GM19023 (cell line): ENCODE measurements at regions not wholly inside any gene's neighbourhood (a gene's known extent, or its start where the extent isn't known, plus 50 kb on each side); places are given as distances from the start of the nearest gene placed in this dataset.

Experiments used
- ATAC-seq: cut with Tn5 transposase; IDR thresholded peaks from one replicate; pipeline ENCODE4 v1.9.1; 2021; ENCODE audit warnings: mild to moderate bottlenecking, moderate library complexity; ENCODE audit not compliant: unreplicated experiment

- ATAC-seq: no peak
Measured at GRCh38 chr3:168341192-168341815, 245.6 kb upstream of the GOLIM4 start.

DNA sequence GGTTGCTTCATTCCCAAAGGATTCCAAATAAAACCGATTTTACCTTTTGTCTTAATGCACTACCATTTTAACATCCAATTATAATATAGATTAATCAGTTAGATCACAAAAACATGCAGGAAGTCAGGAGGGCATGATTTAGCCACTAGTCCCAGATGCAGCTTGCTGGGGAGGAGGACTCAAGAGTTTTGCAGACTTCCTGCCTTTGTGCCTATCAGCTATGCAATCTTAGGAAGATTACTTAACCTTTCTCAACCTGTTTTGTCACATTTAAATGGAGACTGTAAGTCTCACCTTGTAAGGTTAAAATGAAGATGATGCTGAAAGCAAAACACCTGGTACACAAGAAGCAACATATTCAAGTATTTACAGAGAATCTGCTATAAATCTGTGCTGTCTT lies 242.4 kb upstream of the GOLIM4 start:
- ATAC-seq: no peak

DNA sequence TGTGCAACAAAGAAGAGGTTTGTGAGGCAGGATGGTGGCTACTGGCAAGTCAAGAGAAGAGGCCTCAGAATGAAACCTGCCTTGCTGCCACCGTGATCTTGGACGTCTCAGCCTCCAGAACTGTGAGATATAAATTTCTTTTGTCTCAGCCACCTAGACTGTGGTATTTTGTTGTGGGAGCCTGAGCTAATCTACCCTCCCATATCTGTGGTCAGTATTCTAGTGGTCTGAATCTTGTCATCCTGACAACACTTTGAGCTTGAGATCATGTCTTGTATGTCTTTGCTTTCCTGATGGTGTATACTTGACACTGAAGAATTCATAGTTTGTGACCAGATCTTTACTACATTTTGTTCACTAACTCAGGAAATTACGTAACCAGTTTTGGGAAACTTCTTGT lies 240.6 kb upstream of the GOLIM4 start:
- ATAC-seq: no peak

- no peak for ATAC-seq
Measured at GRCh38 chr3:168333410-168333935, 237.7 kb upstream of the GOLIM4 start.

- ATAC-seq: no peak
Measured at GRCh38 chr3:168331756-168332155, 236.0 kb upstream of the GOLIM4 start.

DNA sequence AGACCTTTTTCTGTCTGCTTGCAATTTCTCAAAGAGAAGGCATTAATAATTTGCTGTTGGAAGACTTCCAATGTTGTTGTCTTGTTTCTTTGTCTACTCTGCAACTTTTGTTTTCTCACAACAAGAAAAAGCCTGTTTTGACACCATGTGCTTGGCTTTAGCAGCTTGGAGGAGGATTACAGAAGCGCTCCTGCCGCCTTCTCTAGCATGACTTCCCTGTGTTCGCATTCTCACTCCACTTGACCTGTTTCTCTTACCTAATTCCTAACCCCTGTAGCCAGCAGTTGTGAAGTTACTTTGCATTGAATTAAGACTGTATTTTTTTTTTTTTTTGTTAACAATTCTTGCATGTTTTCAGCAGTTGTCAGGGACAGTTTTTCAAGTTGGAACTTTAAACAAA lies 235.3 kb upstream of the GOLIM4 start:
- no peak for ATAC-seq

- ATAC-seq: no peak
Measured at GRCh38 chr3:168327856-168328255, 232.1 kb upstream of the GOLIM4 start.

GRCh38 chr3:168325684-168326083 lies 230.0 kb upstream of the GOLIM4 start:
- ATAC-seq: no peak

DNA sequence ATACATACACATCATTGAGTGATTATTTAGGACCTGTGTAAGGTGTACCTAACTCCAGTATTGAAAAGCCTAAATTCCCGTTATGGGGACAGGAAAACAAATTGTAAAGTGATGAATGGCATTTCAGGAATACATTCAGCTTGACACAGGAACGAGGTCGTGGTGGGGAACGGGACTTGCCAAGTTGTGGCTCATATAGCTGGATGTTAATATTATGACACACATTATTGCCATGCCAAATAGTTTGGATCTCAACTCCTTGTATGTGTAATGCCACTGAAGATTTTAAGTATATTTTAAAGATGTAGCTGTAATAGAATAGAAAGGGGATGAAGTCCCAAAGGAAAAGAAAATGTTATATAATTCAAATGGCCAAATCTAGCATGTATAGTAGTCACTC lies 227.2 kb upstream of the GOLIM4 start:
- no peak for ATAC-seq

DNA sequence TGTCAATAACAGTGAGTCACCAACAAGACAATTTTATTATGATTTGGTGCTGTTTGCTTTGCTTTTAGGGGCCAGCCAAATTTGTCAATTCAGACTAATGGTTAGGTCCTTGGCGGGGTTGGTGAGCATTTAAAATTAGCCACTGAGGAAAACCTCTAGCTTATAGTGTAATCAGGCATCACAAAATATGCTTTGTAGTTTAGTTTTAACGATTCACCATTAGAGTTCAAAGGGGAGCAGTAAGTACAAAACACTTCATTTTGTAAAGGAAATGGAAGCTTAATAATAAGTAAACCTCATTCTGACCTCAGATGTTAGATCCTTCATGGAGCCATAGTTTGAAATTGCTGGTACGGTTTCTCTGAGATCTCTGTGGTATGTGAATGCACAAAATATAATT lies 218.4 kb upstream of the GOLIM4 start:
- no peak for ATAC-seq

GRCh38 chr3:168312984-168313383 lies 217.3 kb upstream of the GOLIM4 start:
- ATAC-seq: no peak

DNA sequence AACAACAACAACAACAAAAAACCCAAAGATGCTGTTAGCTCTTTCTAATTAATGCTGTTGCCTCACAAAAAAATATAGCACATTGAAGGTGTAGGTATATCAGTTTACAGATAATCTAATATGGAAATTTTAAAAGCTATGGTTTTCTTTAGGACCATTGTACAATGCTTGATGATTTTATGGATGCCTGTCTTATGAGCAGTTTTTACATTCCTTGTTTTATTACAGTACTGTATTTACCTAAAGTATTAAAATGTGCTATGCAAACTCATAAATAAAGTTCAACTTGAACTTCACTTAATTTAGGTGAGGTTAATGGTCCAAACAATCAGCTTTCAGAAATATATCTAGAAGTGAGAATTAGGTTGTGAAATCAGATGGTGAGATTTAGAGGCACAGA lies 212.2 kb upstream of the GOLIM4 start:
- no peak for ATAC-seq

DNA sequence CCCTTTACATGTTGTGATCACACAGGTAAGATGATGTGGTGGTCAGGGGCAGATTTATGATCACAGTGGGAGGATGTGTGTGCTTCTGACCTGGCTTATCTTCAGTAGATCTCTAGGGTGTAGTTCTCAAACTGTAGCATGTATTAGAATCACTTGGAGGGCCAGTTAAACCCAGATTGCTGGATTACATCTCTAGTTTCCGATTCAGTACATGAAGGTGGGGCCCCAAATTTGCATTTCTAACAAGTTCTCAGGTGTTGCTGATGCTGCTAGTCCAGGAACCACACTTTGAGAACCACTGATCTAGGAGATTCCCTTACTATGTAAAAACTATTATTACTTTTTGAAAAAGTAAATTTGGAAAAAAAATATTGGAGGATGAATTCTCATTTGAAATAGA lies 199.3 kb upstream of the GOLIM4 start:
- ATAC-seq: no peak

DNA sequence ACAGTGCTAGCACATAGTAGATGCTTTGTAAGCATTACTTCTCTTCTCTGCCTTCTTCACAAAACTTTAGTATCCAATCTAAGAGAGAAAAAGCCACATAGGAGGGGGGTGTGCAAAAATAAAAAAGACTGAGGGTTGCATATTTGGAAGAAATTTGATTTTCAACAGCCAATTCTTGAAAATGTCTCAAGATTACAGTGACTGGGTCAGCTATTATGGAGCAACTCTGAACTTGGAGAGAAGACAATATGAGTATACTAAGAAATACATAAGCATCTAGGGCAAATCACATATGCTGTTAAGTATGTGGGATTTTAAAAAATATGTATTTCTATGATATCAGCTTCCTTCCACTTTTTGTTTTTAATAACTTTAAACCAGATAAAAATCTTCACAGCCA lies 196.6 kb upstream of the GOLIM4 start:
- ATAC-seq: no peak

GRCh38 chr3:168289471-168290008 lies 193.8 kb upstream of the GOLIM4 start:
- no peak for ATAC-seq

DNA sequence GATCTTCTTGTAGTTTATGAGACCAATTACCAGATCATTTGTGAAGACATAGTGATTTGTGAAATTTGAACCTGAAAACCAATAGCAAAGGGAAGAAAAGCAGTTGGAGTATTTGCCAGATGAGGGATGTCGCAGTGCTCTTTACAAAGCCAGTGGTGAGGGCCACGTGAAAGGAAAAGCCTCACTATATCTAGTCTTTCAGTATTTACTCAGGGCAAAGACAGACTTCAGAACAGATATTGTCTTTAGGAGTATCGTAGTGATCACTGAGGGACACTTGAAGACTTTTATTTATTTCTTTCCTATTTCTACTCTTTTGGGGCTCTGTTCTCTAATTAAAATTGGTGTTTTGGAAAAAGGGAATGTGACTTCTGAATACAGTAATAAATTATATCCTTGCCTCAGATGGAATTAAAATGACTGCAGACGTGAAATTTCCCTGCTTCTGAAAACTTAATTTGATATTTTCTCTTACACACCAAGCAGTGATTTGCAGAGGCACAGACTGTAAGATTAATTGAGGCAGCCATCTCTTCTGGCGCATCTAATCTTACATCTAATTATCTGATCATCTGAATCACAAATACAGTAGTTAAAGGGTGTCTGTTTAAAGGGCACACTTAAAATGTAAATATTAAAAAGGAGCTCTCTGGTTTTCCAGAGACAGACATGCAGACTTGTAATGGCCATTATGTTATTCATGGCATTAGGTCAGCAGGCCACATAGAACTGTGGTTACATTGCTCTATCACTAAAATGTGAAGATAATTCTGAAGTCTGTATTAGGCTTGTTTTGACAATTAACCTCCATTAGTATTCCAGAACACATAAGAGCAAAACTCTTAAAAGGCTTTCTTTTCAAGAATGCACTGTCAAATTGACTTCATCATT lies 193.0 kb upstream of the GOLIM4 start:
- no peak for ATAC-seq

GRCh38 chr3:168285506-168285905 lies 189.8 kb upstream of the GOLIM4 start:
- ATAC-seq: no peak

DNA sequence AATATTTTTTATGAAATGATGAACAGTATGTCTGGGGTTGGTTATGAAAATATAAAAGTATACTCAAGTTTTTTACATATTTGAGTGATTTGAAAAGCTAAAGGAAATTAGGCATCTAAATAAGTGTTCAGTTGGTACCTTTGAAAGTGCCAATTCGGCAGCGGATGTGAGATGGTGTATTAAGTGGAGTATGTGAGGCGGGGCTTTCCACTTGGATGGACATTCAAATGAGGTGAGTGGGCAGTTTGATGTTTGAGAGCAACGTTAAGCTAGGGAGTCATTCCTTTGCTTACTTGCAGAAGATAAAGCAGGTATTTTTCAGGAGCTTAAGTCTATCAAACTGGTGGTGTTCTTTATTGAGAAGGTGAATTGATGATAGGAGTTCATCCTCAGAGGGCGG lies 189.0 kb upstream of the GOLIM4 start:
- ATAC-seq: no peak

DNA sequence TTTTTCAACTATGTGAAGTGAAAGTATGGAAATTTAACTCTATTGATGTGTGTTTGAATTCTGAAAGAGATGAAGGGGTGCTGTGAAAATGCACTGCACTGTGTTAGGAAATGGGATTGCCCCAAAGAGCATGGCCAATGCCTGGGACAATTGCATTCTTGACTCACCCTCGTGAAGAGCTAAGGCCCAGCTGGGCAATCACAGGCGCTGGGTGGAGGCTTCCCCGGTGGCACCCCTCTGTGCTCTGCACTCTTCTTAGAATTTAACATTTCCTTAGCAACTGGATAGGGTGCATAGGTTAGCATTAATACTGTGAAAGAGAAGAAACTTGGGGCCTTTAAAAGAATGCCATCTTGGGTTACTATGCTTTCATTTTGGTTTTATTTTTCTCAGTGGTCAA lies 179.9 kb upstream of the GOLIM4 start:
- ATAC-seq: no peak

DNA sequence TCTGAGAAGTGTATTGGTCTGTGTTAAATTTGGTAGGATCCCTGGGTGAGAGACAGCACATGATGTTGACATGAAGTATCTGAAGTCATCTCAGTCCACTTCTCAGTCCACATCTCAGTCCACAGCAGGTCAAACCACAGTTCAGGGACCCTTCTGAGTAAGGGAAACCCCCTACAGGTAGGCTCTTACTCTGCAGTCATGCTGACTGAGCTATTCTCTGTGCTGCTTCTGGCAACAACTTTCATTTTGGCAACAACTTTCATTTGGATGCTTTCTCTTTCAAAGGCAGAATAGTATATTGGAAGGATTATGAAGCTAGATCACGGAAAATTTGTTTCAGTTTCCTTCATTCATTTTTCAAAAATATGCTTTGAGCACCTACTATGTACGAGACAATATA lies 178.2 kb upstream of the GOLIM4 start:
- ATAC-seq: peak; percentile 89

DNA sequence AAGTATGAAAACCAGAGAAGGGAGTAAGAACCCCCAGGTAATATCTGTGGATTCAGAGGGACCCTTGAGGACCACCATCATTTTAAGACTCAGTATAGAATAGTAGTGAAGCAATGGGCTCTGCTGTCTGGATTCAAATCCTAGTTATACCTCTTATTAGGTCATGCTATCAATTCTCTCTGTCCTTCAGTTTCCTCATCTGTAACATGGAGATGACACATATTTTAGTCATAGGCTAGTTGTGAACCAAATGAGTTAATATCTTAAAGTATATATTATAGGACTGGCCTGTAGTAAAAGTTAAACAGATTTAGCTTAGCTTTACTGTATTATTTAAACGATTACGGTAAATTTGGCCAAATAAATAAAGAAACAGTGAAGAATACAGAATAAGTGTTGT lies 177.3 kb upstream of the GOLIM4 start:
- ATAC-seq: no peak
